GM12875 (cell line): ENCODE measurements at regions not wholly inside any gene's neighbourhood (a gene's known extent, or its start where the extent isn't known, plus 50 kb on each side); places are given as distances from the start of the nearest gene placed in this dataset.
"Not testable (repeated sequence)": the region's sequence is repeated elsewhere in the genome, so short reads cannot be mapped to it uniquely, and the experiment has no call there.

ENCODE experiments used
- H3K4me3 ChIP-seq: one replicate; pipeline ENCODE4 v1.5.1; 2011; ENCODE audit warnings: low read depth, low read length, control low read depth
- CTCF ChIP-seq: IDR thresholded peaks from 2 replicates; pipeline ENCODE4 v1.5.1; 2011; ENCODE audit warnings: low read depth, mild to moderate bottlenecking, control low read depth, inconsistent platforms, low read length, moderate library complexity, borderline replicate concordance; ENCODE audit not compliant: insufficient read depth

- no peak for TF ChIP-seq CTCF
Observed at GRCh38 chr18:34942276-34942675, 98.9 kb upstream of the MAPRE2 start.

GRCh38 chr18:34942975-34943374, 98.2 kb upstream of the MAPRE2 start:
- no peak for TF ChIP-seq CTCF

More at GRCh38 chr18:34942276-34942675, 98.9 kb upstream of the MAPRE2 start:
- no peak overlapping the region for H3K4me3 ChIP-seq

GRCh38 chr18:34943587-34943986, 97.6 kb upstream of the MAPRE2 start:
- H3K4me3 ChIP-seq: no peak overlapping the region
- TF ChIP-seq CTCF: no peak

More at GRCh38 chr18:34942975-34943374, 98.2 kb upstream of the MAPRE2 start:
- no peak overlapping the region for H3K4me3 ChIP-seq

- H3K4me3 ChIP-seq: no peak overlapping the region
- TF ChIP-seq CTCF: no peak
Observed at GRCh38 chr18:34947711-34948125, 93.5 kb upstream of the MAPRE2 start.

GRCh38 chr18:34951625-34952379, 89.4 kb upstream of the MAPRE2 start:
- H3K4me3 ChIP-seq: no peak overlapping the region
- TF ChIP-seq CTCF: no peak

GRCh38 chr18:34953212-34953611, 88.0 kb upstream of the MAPRE2 start:
- TF ChIP-seq CTCF: no peak
- H3K4me3 ChIP-seq: no peak overlapping the region

- not testable (repeated sequence) for H3K4me3 ChIP-seq
Observed at GRCh38 chr18:34955494-34955893, 85.7 kb upstream of the MAPRE2 start.

- no peak overlapping the region for H3K4me3 ChIP-seq
- TF ChIP-seq CTCF: no peak
Observed at GRCh38 chr18:34956663-34957062, 84.5 kb upstream of the MAPRE2 start.
